WTC11 (cell line): ENCODE measurements at regions not wholly inside any gene's neighbourhood (a gene's known extent, or its start where the extent isn't known, plus 50 kb on each side); places are given as distances from the start of the nearest gene placed in this dataset.

Experiments used
- CTCF ChIP-seq: fragments of 200-600 bp; IDR thresholded peaks from 2 replicates; pipeline ENCODE4 v1.8.0; 2022; ENCODE audit warnings: antibody characterized with exemption
- ESRRA ChIP-seq: sonication (generic); formaldehyde crosslinking; IDR thresholded peaks from 2 replicates; pipeline ENCODE4 v1.8.1; 2022; ENCODE audit warnings: mild to moderate bottlenecking, missing genetic modification reagents, borderline replicate concordance
- JUN ChIP-seq: sonication (generic); formaldehyde crosslinking; IDR thresholded peaks from 2 replicates; pipeline ENCODE4 v1.8.0; 2023; ENCODE audit warnings: mild to moderate bottlenecking, missing genetic modification reagents
- TP53 ChIP-seq: sonication (generic); formaldehyde crosslinking; IDR thresholded peaks from 2 replicates; pipeline ENCODE4 v1.8.1; 2023; ENCODE audit warnings: mild to moderate bottlenecking, missing genetic modification reagents
- TF ChIP-seq, protein P1 (sequence below): sonication (generic); formaldehyde crosslinking; IDR thresholded peaks from 2 replicates; pipeline ENCODE4 v1.8.1; 2022; ENCODE audit warnings: low read depth, mild to moderate bottlenecking, moderate library complexity, missing genetic modification reagents, borderline replicate concordance
- TF ChIP-seq, protein P2 (sequence below): sonication (generic); formaldehyde crosslinking; IDR thresholded peaks from 2 replicates; pipeline ENCODE4 v1.8.1; 2023; ENCODE audit warnings: mild to moderate bottlenecking, missing genetic modification reagents, moderate library complexity

GRCh38 chr9:8012986-8013385, 213.4 kb upstream of the DMAC1 start:
- no peak for TF ChIP-seq CTCF
- TF ChIP-seq TP53 (CRISPR knock-in tag) = no peak
- no peak for TF ChIP-seq ESRRA
- TF ChIP-seq, protein P1, sequence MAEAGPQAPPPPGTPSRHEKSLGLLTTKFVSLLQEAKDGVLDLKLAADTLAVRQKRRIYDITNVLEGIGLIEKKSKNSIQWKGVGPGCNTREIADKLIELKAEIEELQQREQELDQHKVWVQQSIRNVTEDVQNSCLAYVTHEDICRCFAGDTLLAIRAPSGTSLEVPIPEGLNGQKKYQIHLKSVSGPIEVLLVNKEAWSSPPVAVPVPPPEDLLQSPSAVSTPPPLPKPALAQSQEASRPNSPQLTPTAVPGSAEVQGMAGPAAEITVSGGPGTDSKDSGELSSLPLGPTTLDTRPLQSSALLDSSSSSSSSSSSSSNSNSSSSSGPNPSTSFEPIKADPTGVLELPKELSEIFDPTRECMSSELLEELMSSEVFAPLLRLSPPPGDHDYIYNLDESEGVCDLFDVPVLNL (CRISPR knock-in tag) = no peak
- TF ChIP-seq JUN = no peak
- TF ChIP-seq, protein P2, sequence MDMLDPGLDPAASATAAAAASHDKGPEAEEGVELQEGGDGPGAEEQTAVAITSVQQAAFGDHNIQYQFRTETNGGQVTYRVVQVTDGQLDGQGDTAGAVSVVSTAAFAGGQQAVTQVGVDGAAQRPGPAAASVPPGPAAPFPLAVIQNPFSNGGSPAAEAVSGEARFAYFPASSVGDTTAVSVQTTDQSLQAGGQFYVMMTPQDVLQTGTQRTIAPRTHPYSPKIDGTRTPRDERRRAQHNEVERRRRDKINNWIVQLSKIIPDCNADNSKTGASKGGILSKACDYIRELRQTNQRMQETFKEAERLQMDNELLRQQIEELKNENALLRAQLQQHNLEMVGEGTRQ (CRISPR knock-in tag) = no peak
